NCI-H2107 treated with DMSO at 0.1 percent for 48 hours (cell line): ENCODE measurements at regions not wholly inside any gene's neighbourhood (a gene's known extent, or its start where the extent isn't known, plus 50 kb on each side); places are given as distances from the start of the nearest gene placed in this dataset.

Source experiments
- DNase-seq: peaks from one replicate; lab custom pipeline; 2025; ENCODE audit not compliant: unreplicated experiment; lab: John Stamatoyannopoulos, UW

DNA sequence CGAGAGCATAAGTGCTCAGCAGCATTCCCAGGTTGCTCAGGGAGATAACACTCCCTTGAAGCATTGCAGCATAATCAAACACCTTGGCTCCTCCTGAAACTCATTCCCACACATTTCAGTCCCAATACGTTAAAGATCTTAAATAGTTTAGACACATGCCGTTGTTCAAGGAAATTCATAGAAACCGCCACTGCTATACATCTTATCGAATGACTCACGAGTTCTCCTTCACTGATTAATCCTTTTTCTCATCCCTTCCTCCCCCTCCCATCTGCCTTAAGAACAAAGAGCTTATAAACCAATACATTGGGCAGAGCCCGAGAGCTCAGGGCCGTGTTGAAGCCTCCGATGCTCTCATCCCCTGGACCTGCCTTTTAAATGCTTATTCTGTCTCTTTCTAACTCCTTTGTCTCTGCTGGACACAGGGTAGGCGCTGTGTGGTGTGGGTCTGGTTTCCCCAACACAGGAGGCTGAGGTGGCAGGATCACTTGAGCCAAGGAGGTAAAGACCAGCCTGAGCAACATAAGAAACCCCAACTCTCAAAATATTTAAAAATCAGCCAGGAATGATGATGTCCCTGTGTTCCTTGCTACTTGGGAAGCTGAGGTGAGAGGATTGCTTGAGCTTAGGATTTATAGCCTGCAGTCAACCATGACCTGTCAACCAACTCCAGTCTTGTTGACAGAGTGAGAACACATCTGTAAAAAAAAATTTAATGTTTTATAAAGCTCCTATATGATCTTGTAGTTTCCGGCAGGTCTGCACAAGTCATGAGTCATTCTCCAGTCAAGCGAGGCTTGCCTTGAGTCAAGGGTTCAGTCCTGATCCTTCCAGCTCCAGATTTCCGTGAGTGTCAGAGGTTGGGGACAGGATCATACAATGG lies 394.0 kb upstream of the HSFY2 start:
- DNase-seq: no peak

DNA sequence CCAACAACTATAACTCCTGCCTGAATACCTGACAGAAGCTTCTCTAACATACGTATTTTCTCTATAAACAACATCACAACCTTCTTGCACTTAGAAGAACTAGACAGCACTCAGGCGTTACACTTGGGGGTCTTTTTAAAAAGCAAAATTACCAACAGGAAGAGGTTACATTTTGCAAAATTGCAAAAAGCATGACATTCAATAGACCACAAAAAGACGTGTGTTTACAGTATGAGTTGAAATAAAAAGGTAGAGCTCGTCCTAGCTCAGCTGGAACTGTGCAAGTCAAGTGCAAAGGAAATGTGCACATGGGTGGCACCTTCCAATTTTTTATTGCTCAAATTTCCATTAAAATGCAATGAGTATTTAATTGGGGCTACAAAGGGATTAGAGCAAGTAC lies 375.2 kb upstream of the HSFY2 start:
- no peak for DNase-seq

GRCh38 chrY:19146296-19146695 lies 372.8 kb upstream of the HSFY2 start:
- DNase-seq: no peak

- no peak for DNase-seq
Measured at GRCh38 chrY:19142093-19142492, 368.6 kb upstream of the HSFY2 start.

GRCh38 chrY:19140285-19140920 lies 366.9 kb upstream of the HSFY2 start:
- no peak for DNase-seq

DNA sequence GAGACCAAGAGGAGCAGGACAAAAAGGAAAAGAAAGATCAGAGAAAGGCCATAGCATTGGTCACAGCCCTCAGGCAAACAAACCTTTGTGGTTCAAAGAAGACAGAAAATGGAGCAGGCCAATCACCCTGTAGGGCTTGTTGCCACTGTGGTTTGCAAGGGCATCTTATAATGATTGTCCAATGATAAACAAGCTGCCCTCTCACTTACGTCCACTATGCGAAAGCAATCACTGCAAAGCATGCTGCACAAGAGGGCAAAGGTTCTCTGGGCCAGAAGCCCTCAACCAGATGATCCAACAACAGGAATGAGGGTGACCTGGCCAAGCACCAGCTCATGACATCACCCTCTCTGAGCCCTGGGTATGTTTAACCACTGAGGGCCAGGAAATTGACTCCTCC lies 360.9 kb upstream of the HSFY2 start:
- no peak for DNase-seq

DNA sequence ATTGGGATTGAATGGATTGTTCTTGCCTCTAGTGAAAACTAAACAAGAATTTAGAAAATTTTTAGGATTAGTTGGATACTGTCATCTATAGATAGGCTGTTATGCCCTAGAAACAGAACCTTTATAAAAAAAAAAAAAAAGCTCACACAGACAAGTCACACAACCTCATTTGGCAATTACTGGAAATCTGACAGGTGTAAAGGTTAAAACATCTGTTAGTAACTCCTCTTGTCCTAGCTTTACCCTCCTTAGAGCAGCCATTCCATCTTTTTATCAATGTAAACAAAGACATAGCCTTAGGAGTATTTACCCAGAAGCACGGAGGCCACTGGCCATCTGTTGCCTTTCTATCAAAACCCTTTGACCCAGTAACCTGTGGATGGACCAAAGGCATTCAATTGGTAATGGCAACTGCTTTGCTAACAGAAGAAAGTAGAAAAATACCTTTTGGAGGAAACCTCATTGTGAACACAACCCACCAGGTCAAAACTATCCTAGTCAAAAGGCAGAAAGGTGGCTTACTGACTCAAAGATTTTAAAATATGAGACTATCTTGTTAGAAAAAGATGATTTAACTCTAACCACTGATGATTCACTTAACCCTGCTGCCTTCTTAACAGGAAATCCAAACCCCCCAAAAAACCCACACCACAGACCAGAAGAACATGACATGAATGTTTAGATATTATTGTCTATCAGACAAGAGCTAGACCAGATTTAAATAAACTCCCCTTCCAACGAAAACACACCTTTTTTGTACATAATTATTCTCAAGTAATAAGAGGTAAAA lies 357.2 kb upstream of the HSFY2 start:
- no peak for DNase-seq

- no peak for DNase-seq
Measured at GRCh38 chrY:19126889-19127288, 353.4 kb upstream of the HSFY2 start.

GRCh38 chrY:19124609-19125008 lies 351.1 kb upstream of the HSFY2 start:
- no peak for DNase-seq

GRCh38 chrY:19122450-19122849 lies 348.9 kb upstream of the HSFY2 start:
- no peak for DNase-seq

DNA sequence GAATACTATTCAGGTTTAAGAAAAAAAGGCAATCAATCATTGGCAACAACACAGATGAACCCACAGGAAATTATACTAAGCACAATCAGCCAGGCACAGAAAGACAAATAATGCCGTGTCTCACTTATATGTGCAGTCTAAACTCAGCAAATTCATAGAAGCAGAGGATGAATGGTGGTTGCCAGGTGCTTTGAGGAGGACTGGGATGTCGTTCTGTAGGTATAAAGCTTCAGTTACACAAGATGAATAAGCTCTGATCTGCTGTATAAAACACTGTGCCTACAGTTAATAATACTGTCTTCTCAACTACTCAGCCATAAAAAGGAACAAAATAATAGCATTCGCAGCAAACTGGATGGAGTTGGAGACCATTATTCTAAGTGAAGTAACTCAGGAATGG lies 324.8 kb upstream of the HSFY2 start:
- no peak for DNase-seq

- DNase-seq: no peak
Measured at GRCh38 chrY:19095460-19095859, 321.9 kb upstream of the HSFY2 start.

GRCh38 chrY:19083006-19083405 lies 309.5 kb upstream of the HSFY2 start:
- no peak for DNase-seq

DNA sequence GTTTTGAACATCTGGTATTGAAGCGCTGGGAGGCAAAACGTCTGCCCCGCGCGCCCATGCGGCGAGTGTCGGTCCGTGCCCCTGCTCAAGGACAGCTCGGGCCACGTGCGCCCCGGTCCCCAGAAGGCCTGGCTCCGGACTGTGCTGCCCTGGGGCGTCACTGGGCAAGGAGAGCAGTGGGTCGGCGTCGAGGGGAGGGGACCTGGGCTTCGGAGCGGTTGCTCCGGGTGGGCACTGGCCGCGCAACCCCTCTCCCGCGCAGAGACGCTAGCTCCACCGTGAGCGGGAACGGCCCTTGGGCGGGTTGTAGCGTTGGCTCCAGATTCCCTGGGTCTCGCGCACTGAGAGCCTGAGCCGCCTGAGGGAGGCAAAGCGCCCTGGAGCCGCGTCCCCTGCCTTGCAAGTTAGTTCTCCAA lies 304.2 kb upstream of the HSFY2 start:
- no peak for DNase-seq

DNA sequence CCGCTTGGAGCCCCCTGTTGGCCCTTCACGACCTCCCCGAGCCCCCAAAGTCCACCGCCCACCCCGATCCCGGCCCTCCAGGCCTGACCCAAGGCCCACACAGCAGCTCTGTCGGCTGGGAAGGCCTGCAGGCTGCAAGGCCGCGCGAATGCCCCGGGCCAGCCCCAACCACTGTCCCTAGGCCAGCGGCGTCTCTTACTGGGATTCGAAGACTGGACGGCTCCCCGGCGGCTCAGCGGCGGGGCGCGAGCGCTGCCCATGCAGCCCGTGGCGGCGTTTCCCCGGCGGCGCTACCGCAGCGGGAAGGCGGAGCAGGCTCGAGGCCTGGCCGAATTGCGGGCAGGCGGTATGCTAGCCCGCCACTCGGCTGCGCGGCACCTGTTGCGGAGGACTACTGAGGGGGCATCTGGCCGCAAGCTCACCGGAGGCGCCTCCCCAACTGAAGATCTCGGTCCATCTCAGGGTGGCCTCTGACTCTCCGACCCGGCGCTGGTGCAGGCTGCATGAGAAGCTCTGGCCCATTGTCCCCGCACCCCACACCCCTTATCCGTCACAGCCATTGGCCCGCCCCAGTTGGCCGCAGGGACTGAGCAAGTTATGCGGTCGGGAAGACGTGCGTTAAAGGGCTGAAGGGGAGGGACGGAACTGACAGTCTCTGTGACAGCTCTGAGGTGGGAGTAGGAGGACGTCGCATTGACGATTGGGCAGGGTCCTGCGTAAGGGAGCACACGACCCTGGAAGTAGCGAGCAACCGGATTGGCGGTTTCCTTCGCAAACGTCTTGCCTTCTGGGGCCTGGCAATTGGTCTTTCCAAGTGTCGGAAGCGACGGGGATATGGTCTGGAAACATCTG lies 303.5 kb upstream of the HSFY2 start:
- DNase-seq: peak; percentile 0

GRCh38 chrY:19075471-19076253 lies 302.1 kb upstream of the HSFY2 start:
- peak; percentile 72 for DNase-seq

- DNase-seq: no peak
Measured at GRCh38 chrY:19067435-19067834, 293.9 kb upstream of the HSFY2 start.

GRCh38 chrY:19066447-19067190 lies 293.1 kb upstream of the HSFY2 start:
- peak; percentile 0 for DNase-seq

GRCh38 chrY:19065119-19065518 lies 291.6 kb upstream of the HSFY2 start:
- no peak for DNase-seq
